Sigmoid colon (tissue), 4 donors: ENCODE measurements at regions not wholly inside any gene's neighbourhood (a gene's known extent, or its start where the extent isn't known, plus 50 kb on each side); places are given as distances from the start of the nearest gene placed in this dataset.

ENCODE experiments used
- CTCF ChIP-seq, 4 experiments: fragments of 450-650 bp in 3 of 4; fragments of 200-600 bp in 1 of 4; IDR thresholded peaks; one replicate each; pipeline ENCODE4 v1.5.1; 2016 to 2019; ENCODE audit warnings: antibody characterized with exemption in 4 of 4, mild to moderate bottlenecking in 3 of 4, moderate library complexity in 2 of 4
- EP300 ChIP-seq, 4 donors: sonication (generic); formaldehyde crosslinking; IDR thresholded peaks; one replicate each; pipeline ENCODE4 v1.6.1; 2017; ENCODE audit warnings: antibody characterized with exemption in 4 of 4
- POLR2A ChIP-seq, 2 donors: fragments of 450-650 bp; IDR thresholded peaks; one replicate each; pipeline ENCODE4 v1.6.1; 2016; ENCODE audit warnings: antibody characterized with exemption in 2 of 2, mild to moderate bottlenecking in 2 of 2, moderate library complexity in 2 of 2

- TF ChIP-seq CTCF (IDR thresholded peaks at IDR 0.05) (no peak), POLR2A (IDR thresholded peaks at IDR 0.05) (no peak), EP300 (IDR thresholded peaks at IDR 0.05) (no peak)
Measured at GRCh38 chr1:3955196-3955772, 55.2 kb upstream of the C1orf174 start.
